ENCODE measurements at regions not wholly inside any gene's neighbourhood (a gene's known extent, or its start where the extent isn't known, plus 50 kb on each side); places are given as distances from the start of the nearest gene placed in this dataset.

DNA sequence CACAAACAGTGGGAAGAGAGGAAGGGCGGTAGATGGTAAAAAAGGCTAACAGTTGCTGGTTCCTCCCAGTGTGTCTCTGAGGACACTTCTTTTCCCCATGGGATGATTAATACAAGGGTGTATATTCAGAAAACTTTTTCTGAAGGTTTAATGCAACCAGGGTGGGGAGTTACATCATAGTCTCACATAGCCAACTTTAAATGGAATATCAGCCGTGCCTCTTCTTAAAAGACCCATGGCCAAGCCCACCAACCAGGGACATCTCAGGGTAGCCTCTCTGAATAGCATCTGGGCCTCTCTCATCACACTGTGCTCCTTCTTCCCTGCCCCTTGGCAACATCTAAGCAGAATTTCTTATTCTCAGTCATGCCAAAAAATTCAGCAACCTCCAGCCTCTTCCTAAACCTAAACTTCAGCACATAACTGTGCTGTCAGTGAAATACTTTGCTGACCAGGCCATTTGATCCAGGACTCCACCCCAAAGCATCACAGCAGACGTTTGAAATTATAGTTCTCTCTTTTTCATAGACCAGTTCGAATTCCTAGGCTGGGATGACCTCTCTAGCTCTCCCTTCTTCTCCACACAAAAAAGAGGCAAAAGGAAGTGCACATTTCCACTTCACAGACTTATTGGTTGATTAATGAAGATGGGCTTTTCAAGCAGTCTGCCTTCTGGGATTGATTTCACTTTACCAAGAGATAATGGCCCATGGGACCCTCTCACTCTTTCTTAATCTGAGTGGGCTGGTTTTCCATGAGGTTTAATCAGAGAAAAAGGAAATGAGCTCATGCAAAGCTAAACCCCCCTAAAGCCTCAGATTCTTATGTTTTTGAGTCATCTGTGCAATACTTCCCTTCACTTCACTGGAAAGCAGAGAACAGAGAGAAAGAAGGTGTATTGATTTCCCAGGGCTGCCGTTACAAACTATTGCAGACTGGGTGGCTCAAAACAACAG is 85.1 kb upstream of the RAI14 start:
- H3K4me1 Mint-ChIP-seq: no peaks in the 10 kb centered on the region
- no peaks in the 10 kb centered on the region for H3K36me3 Mint-ChIP-seq
- H3K27ac Mint-ChIP-seq: no peak overlapping the region

DNA sequence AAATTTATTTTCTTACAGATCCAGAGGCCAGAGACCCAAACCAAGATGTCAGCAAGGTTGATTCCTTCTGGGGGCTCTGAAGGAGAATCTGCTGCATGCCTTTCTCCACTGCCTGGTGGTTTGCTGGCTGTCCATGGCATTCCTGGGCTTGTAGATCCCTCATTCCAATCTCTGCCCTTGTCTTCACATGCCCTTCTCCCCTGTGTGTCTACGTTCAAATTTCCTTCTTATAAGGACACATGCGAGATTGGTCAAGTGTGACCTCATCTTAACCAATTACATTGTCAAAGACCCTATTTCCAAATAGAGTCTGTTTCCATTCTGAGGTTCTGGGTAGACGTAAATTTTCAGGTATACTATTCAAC is 84.5 kb upstream of the RAI14 start:
- H3K9me3 Mint-ChIP-seq: no peaks in the 10 kb centered on the region
- H3K27ac Mint-ChIP-seq: no peak overlapping the region
- H3K27me3 Mint-ChIP-seq: no peaks in the 10 kb centered on the region
- H3K4me1 Mint-ChIP-seq: no peaks in the 10 kb centered on the region
- no peaks in the 10 kb centered on the region for H3K36me3 Mint-ChIP-seq
- H3K4me3 Mint-ChIP-seq: no peak overlapping the region

More for the DNA sequence above, 85.1 kb upstream of the RAI14 start:
- Mint-ChIP-seq H3K27me3 (no peaks in the 10 kb centered on the region), H3K4me3 (no peak overlapping the region), H3K9me3 (no peaks in the 10 kb centered on the region)

DNA sequence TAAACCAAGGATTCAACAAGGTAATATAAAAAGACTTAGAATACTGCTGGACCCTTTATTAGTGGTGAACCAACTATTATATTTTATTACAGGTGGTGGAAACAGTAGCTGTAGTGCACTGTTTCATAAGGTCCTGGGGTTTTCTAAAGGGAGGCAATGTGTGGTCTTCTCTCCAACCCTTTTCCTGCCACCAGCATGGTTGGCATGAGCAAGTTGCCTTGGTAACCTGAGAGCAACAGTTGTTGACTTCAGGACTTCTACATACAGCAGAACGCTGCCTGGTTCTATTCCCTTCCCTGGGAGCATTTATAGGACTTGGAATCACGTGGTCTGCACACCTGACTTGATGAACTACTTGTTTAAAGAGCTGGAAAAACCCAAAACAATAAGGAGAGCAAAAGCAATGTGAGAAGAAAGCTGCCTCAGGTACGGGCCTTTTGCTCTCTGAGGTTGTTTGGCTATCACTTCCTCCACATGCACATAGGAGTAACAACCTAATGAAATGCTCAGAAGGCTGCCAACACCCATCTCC is 81.1 kb upstream of the RAI14 start:
- H3K36me3 Mint-ChIP-seq: no peaks in the 10 kb centered on the region

DNA sequence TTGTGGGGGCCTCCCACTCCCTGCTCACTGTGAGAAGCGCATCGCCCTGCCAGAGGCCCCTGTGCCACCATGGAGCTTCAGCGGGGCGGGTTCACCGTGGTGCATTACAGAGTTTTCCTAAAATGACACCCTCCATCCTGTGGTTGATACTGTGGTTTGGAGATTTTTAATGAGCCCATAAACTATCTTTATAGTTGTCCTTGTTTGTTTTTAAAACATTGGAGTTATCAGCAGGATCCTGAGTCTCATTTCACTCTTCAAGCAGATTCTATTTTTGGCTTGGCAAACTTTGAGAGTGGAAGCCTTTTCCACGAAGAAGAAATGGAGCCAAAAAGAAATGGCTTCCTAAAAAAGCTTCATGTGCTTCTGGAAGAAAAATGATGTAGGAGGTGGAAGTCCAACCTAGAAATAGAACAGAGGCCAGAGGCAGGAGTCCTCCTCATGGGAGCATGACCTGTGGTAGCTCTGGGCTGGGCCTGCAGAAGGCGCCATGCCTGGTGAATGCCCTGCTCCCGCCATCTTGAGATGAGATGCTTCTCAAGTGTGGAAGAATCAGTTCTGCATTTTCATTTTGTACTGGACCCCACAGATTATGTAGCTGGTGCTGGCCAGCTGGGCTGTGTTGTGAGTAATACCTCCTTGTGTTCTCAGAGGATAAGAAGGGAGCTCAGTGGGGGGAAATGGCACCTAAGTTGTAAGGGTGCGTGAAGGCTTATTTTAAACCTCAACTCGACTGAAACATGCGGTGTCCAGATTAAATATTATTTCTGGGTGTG is 79.0 kb upstream of the RAI14 start:
- Mint-ChIP-seq H3K4me3 (no peak overlapping the region), H3K27ac (no peak overlapping the region), H3K36me3 (no peaks in the 10 kb centered on the region), H3K9me3 (no peaks in the 10 kb centered on the region), H3K27me3 (peaks cover 4% of the 10 kb centered on the region), H3K4me1 (no peaks in the 10 kb centered on the region)

More for the DNA sequence above, 81.1 kb upstream of the RAI14 start:
- Mint-ChIP-seq H3K27me3 (no peaks in the 10 kb centered on the region), H3K4me1 (no peaks in the 10 kb centered on the region), H3K9me3 (no peaks in the 10 kb centered on the region), H3K27ac (no peak overlapping the region), H3K4me3 (no peak overlapping the region)

DNA sequence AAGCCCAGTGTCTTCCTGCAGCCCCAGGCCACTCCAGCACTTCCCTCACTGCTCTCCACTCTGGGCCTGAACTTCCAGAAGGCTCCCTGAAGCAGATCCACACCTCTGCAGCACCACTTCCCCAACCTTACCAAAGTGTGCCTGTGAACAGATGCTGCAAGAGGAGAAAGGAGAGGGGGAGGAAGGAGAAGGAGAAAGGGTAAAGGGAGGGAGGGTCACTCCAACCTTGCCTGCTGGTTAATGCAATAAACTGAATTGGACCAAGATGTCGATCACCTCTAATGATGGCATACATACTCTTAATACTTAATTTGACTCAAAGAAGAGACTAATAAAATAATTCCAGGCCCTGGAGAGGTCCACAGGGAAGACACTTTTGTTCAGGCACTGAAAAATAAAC is 77.2 kb upstream of the RAI14 start:
- Mint-ChIP-seq H3K4me3 (no peak overlapping the region), H3K9me3 (no peaks in the 10 kb centered on the region), H3K27me3 (peaks cover 6% of the 10 kb centered on the region), H3K36me3 (no peaks in the 10 kb centered on the region), H3K4me1 (no peaks in the 10 kb centered on the region), H3K27ac (no peak overlapping the region)

DNA sequence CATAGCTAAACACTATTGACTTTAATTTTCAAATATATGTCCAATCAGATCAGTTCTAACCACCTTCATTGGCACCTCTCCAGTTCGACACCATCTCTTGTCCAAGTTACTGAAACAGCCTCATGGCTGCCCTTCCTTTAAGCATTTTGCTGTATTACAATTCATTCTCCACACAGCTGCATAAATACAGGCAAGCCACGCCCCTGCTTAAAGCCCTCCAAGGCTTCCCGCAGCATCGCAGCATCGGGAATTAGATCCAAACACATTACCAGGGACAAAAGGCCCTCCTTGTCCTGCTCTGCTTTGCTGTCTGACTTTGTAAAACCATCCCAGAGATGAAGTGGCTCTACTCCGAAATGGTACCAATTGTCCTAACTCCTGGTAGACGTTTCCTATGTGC is 75.1 kb upstream of the RAI14 start:
- H3K4me1 Mint-ChIP-seq: no peaks in the 10 kb centered on the region
- H3K9me3 Mint-ChIP-seq: no peaks in the 10 kb centered on the region
- no peak overlapping the region for H3K27ac Mint-ChIP-seq
- no peaks in the 10 kb centered on the region for H3K36me3 Mint-ChIP-seq
- H3K4me3 Mint-ChIP-seq: no peak overlapping the region
- H3K27me3 Mint-ChIP-seq: peaks cover 10% of the 10 kb centered on the region

DNA sequence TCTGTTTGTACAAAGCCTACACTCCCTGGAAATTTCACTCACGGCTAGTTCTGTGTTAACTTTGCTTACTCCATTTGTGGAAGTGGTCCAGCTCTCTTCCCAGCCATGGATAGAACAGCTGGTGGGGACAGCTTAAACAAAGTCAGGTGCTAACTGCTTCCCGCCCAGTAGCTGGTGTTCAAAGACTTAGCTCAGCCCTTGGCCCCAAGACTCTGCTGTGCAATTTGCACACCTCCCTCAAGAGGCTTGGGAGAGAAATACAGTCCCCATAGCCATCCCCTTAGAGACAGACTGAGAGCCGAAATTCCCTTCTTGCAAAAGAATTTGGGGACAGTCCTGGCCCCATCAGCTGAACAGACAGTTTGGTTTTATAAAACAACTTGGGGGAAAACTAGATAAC is 73.8 kb upstream of the RAI14 start:
- Mint-ChIP-seq H3K4me1 (no peaks in the 10 kb centered on the region), H3K9me3 (no peaks in the 10 kb centered on the region), H3K27ac (no peak overlapping the region), H3K36me3 (no peaks in the 10 kb centered on the region), H3K4me3 (no peak overlapping the region), H3K27me3 (peaks cover 10% of the 10 kb centered on the region)

DNA sequence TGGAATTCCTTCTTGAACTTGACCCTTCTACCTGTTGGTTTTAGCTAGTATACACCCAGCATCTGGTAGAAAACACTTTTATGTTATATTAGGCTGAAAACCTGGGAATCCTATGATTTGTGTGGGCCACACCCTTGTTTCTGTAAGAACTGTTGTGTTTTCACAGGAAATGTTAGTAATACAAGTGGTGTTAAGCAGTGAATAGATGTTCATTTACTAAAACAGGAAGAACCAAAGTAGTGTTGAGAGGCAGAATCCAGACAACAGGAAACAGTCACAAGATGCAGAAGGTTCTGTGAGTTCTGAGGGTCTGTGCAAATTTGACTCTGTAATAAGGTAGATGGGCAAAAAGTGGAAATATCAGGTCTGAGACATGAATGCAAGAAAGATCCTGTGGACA is 73.0 kb upstream of the RAI14 start:
- Mint-ChIP-seq H3K27me3 (peaks cover 14% of the 10 kb centered on the region), H3K4me1 (no peaks in the 10 kb centered on the region), H3K4me3 (no peak overlapping the region), H3K9me3 (no peaks in the 10 kb centered on the region), H3K27ac (no peak overlapping the region), H3K36me3 (no peaks in the 10 kb centered on the region)

DNA sequence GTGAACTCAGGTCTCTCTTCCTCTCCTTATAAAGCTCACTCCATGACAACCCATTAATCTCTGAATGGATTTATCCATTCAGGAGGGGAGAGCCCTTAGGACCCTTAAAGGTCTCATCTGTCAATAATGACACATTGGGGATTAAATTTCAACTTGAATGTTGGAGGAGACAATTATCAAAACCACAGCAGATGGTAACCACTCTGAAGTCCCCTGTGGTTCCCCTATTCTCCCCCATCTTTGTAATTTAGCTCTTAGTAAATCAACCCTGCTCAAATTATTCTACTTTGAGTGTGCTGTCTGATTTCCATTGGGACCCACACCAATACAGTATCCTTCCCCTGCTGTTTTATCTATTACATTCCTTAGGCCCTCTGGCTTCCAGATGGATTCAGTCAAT is 72.0 kb upstream of the RAI14 start:
- H3K9me3 Mint-ChIP-seq: no peaks in the 10 kb centered on the region
- no peaks in the 10 kb centered on the region for H3K36me3 Mint-ChIP-seq
- peaks cover 17% of the 10 kb centered on the region for H3K27me3 Mint-ChIP-seq
- no peak overlapping the region for H3K4me3 Mint-ChIP-seq
- H3K27ac Mint-ChIP-seq: no peak overlapping the region
- H3K4me1 Mint-ChIP-seq: no peaks in the 10 kb centered on the region

DNA sequence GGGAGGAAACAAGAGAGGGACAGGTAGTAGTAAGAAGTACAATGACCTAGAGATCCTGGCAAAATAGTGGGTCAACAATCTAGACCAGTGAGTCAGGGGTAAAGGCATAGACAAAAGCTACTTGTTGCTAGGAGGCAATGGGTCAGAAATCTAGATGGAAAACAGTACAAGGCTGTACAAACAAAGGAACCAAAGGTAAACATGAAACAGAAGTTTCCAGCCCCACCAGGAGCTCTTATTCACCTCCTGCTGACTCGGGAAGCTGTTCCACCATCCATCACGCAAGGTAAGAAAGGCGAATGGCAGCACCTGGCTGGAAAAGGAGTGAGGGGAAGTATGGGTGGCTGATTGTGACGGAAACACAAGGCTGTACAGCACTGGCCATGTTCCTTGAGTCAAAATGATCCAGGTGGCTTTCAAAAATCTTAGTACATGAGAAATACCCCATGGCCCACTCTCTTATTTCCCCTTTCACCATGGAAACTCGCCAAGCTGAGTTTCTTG is 70.5 kb upstream of the RAI14 start:
- no peak overlapping the region for H3K4me3 Mint-ChIP-seq
- H3K36me3 Mint-ChIP-seq: no peaks in the 10 kb centered on the region
- no peaks in the 10 kb centered on the region for H3K9me3 Mint-ChIP-seq
- H3K4me1 Mint-ChIP-seq: no peaks in the 10 kb centered on the region
- peaks cover 17% of the 10 kb centered on the region for H3K27me3 Mint-ChIP-seq
- no peak overlapping the region for H3K27ac Mint-ChIP-seq

DNA sequence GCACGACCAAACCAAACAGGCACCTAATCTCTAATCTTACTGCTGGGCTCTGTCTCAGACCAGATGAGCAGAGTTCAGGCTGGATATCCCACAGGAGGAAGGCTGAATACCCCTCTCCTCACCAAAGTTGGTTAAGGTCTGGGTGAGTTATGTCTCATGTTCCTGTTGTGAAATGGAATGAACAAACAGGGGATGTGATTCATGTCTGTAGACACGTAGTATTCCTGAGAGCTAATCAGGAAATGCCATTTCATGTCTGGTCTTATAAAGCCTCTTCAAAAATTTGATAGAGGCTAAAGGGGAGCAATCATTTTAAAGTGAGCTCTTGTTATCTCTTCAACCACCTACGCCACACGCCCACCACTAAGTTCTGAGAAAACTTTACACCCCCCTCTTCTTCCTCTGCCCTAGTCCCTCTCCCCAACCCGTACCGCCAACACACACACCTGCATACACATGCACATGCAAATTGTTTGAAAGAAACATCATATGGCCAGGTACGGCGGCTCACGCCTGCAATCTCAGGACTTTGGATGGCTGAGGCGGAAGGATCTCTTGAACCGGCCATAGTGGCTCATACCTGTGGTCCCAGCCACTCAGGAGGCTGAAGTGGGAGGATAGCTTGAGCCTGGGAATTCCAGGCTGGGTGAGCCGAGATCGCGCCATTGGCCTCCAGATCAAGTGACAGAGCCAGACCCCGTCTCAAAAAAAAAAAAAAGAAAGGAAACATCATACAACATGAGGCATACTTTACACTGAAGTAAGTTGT is 69.8 kb upstream of the RAI14 start:
- Mint-ChIP-seq H3K36me3 (no peaks in the 10 kb centered on the region), H3K27ac (no peak overlapping the region), H3K9me3 (no peaks in the 10 kb centered on the region), H3K4me1 (no peaks in the 10 kb centered on the region), H3K4me3 (no peak overlapping the region), H3K27me3 (peaks cover 16% of the 10 kb centered on the region)

DNA sequence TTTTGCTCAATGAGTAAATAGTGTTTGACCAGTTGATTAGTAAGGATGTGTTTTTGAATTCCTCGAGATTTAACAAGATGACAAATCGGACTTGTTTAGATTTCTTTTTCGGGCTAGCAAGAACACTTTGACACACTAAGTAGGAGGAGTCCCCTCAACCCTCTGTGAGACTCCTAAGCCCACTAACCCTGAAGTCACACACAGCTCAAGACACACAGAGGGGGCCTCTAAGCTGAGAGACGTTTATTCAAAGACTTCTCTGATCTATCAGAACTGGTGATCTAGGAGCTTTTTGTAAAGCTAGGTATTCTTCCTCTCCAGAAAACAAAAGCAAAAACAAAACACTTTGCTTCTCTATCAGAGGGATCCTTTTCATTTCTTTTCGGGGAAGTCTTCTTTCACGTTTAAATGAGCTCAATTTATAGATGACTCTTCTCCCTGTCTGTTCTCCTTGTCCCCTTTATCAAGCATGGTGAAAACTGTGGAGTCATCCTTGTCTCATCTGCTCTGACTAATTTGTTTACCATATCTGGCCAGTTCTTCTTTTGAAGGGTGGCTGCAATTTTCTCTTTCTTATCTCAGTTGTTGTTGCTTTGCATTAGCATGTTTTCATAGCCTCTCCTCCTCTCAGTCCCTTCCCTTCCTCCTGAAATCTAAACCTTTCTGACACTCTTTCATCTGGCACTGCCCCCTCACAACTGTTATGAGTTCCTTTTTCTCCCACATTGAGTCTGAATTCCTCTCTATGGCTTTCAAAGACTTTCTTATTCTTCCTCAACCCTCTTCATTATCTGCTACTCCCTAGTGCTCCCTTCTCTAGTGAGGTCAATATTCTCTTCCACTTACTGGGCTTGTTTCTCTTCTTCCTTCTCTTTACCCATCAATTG is 68.5 kb upstream of the RAI14 start:
- Mint-ChIP-seq H3K27ac (no peak overlapping the region), H3K27me3 (peaks cover 15% of the 10 kb centered on the region), H3K9me3 (no peaks in the 10 kb centered on the region), H3K4me3 (no peak overlapping the region), H3K4me1 (no peaks in the 10 kb centered on the region), H3K36me3 (no peaks in the 10 kb centered on the region)

DNA sequence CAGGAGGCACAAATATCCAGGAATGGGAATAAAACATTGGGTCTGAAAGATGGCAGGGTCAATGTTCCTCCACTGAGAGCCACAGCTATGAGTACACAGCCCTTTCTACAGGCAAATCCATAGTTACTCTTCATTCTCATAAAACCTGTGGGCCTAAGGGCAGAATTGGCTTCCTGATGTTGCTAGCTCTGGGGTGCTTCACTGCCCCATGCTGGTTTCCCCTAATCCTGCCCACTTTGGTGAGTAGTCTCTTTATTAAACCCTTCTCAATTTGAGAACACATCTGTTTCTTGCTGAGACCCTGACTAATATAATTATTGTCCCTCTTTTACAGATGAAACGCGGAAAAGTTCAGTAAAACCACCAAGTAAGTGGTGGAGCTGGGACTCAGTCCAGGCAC is 66.3 kb upstream of the RAI14 start:
- Mint-ChIP-seq H3K9me3 (no peaks in the 10 kb centered on the region), H3K4me1 (no peaks in the 10 kb centered on the region), H3K4me3 (no peak overlapping the region), H3K27ac (no peak overlapping the region), H3K27me3 (peaks cover 13% of the 10 kb centered on the region), H3K36me3 (no peaks in the 10 kb centered on the region)

DNA sequence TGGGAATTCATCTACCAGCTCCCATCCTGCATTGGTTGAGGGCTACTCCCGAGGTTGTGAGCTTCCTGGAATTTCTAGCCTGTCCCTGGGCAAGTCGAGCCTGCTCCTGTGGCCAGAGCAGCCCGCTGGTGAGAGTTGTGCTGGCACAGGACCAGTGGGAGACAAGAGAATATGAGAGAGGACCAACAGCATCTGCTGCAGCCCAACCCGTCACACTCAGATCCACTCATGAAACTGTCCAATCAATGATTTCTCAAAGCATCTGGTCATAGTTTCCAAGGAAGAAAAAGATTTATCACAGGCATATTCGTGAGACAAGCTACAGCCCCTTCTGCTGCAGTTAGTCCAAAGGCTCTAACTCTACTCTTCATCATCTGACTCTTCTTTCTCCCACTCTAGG is 64.4 kb upstream of the RAI14 start:
- Mint-ChIP-seq H3K9me3 (no peaks in the 10 kb centered on the region), H3K27me3 (peaks cover 11% of the 10 kb centered on the region), H3K4me1 (no peaks in the 10 kb centered on the region), H3K27ac (peak overlapping the region; percentile 62), H3K36me3 (no peaks in the 10 kb centered on the region), H3K4me3 (no peak overlapping the region)
